Naive B cell (primary cell): ENCODE measurements at regions not wholly inside any gene's neighbourhood (a gene's known extent, or its start where the extent isn't known, plus 50 kb on each side); places are given as distances from the start of the nearest gene placed in this dataset.
"Not testable (repeated sequence)": the region's sequence is repeated elsewhere in the genome, so short reads cannot be mapped to it uniquely, and the experiment has no call there.

Source experiments
- ATAC-seq, 2 donors: fragments of 150-1000 bp; cut with Tn5 transposase; 2 replicates each; pipeline ENCODE4 v1.10.0; 2021; ENCODE audit warnings: low read depth in 2 of 2, mild to moderate bottlenecking in 2 of 2, moderate library complexity in 2 of 2
- DNase-seq: peaks from one replicate; pipeline ENCODE4 v3.0.0; 2022
- H3K27ac Mint-ChIP-seq, 6 donors: one replicate each; pipeline ENCODE4 v1.8.0; 2020 to 2022; ENCODE audit warnings: mild to moderate bottlenecking in 6 of 6, mixed read lengths in 6 of 6, moderate library complexity in 5 of 6, inconsistent platforms in 2 of 6
- H3K27me3 Mint-ChIP-seq, 3 donors: one replicate each; pipeline ENCODE4 v1.8.0; 2021 to 2022; ENCODE audit warnings: mixed read lengths in 3 of 3, mild to moderate bottlenecking in 1 of 3
- H3K36me3 Mint-ChIP-seq, 2 donors: one replicate each; pipeline ENCODE4 v1.8.0; 2020 to 2022; ENCODE audit warnings: mixed read lengths in 2 of 2, inconsistent platforms in 1 of 2, mild to moderate bottlenecking in 1 of 2
- H3K4me1 Mint-ChIP-seq, 3 donors: one replicate each; pipeline ENCODE4 v1.8.0; 2020 to 2022; ENCODE audit warnings: mixed read lengths in 3 of 3, inconsistent platforms in 1 of 3, mild to moderate bottlenecking in 1 of 3, moderate library complexity in 1 of 3
- H3K4me3 Mint-ChIP-seq, 8 donors: one replicate each; pipeline ENCODE4 v1.8.0; 2020 to 2022; ENCODE audit warnings: mild to moderate bottlenecking in 8 of 8, mixed read lengths in 8 of 8, moderate library complexity in 8 of 8, inconsistent platforms in 2 of 8
- H3K9me3 Mint-ChIP-seq, 7 donors: one replicate each; pipeline ENCODE4 v1.8.0; 2020 to 2022; ENCODE audit warnings: mixed read lengths in 7 of 7, mild to moderate bottlenecking in 5 of 7, inconsistent platforms in 2 of 7, moderate library complexity in 1 of 7

DNA sequence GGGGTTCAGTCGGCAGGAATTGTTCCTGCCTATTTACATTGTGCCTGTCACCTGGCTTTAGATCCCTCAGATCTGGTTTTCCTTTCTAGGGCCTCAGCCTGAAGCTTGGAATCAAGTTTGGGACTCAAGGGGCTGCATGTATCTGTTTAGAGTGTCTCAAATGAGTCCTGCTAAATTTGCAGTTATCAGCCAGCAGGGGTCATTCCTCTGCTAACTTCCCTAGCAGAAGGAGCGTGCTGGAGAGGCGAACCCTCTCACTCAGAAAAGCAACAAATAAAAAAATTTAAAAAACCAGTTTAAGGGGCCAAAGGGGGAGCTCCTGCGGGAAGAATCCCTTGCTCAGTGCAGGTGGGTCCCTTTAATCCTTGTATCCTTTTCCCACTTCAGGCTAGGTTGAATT, 1220.2 kb downstream of the JRKL start:
- Mint-ChIP-seq H3K36me3 (no peaks in the 10 kb centered on the region), H3K4me1 (no peaks in the 10 kb centered on the region), H3K27me3 (no peaks in the 10 kb centered on the region), H3K9me3 (peaks cover 0 to 13% (median 5%) of the 10 kb centered on the region in 7 donors), H3K4me3 (no peak overlapping the region), H3K27ac (no peak overlapping the region)
- no peak for ATAC-seq
- DNase-seq = no peak

DNA sequence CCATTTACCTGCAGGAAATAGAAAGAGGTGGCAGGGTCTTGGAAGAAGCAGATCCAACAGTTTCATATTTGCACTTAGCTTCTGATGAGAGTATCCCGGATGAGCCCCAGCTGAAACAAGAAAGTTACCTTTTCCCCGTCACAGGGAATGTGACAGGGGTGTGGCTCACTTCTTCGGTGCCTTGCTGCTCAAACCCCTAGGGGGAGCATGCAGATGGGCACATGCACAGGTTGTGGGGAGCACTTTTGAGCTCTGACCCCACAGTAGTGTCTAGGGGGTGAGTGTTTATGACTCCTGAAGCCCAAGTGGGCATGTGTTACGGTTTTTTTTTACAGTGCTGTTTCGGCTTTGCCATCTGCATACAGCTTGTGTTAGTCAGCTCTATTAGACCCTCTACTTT, 1221.0 kb downstream of the JRKL start:
- DNase-seq = no peak
- Mint-ChIP-seq H3K36me3 (no peaks in the 10 kb centered on the region), H3K27me3 (no peaks in the 10 kb centered on the region), H3K4me1 (no peaks in the 10 kb centered on the region), H3K27ac (no peak overlapping the region), H3K4me3 (no peak overlapping the region), H3K9me3 (peaks cover 0 to 16% (median 5%) of the 10 kb centered on the region in 7 donors)
- ATAC-seq = no peak

DNA sequence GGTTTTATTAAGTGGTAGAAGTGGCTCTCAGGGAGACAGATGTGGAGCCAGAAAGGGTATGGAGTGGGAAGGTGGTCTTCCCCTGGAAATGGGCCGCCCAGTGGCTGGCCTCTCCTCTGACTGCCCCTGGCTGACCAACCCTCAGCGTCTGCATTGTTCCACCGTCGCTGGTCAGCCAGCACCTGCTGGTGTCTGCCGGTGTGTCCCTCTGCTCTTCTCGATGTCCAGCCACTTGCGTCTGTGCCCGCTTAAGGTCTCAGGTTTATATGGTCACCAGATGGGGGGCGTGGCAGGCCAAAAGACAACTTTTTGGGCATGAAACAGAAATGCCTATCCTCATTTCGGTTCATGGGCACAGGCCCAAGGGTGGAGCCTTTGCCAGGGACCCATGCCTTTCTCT, 1221.5 kb downstream of the JRKL start:
- DNase-seq (no peak), ATAC-seq (no peak)
- Mint-ChIP-seq H3K27ac (no peak overlapping the region), H3K9me3 (peaks cover 0 to 16% (median 5%) of the 10 kb centered on the region in 7 donors), H3K4me3 (no peak overlapping the region), H3K27me3 (no peaks in the 10 kb centered on the region), H3K36me3 (no peaks in the 10 kb centered on the region), H3K4me1 (no peaks in the 10 kb centered on the region)

DNA sequence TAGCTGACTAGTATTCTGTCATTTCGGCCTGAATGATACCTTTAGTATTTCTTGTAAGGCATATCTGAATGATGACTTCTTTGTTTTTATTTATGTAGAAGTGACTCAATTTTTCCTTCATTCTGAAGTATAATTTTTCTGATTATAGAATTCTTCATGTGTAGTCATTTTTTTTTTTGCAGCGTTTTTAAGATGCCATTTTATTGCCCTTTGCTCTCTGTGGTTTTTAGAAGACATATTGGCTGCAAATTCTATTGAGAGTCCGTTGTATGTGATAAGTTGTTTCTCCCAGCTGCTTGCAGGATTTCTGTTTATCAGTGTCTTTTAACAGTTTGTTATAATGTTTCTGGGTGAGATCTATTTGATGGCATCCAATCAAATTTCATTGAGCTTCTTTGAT, 1224.8 kb downstream of the JRKL start:
- Mint-ChIP-seq H3K4me3 (no peak overlapping the region), H3K27me3 (no peaks in the 10 kb centered on the region), H3K9me3 (peaks cover 5 to 28% (median 7%) of the 10 kb centered on the region in 7 donors), H3K36me3 (no peaks in the 10 kb centered on the region), H3K4me1 (no peaks in the 10 kb centered on the region), H3K27ac (no peak overlapping the region)
- ATAC-seq = no peak
- no peak for DNase-seq

DNA sequence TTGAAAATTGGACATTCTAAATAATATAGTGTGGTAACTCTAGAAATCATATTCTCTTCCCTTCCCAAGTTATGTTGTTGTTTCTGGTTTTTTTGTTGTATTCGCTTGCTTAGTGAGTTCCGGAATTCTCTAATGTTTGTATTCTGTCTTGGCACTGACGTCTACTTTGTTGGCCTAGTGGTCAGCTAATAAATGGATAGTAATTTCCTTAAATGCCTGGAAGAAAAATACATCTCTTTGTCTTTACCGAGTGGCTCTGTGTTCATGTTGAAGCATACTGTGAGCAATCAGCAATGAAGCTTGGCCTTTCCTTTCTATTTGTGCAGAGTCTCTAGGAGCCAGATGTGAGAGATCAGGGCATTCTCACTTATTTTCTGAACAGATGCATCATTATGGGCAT, 1225.7 kb downstream of the JRKL start:
- H3K4me1 Mint-ChIP-seq = no peaks in the 10 kb centered on the region
- ATAC-seq (no peak), DNase-seq (no peak)
- no peak overlapping the region for H3K27ac Mint-ChIP-seq
- H3K27me3 Mint-ChIP-seq = no peaks in the 10 kb centered on the region
- peaks cover 3 to 23% (median 5%) of the 10 kb centered on the region in 7 donors for H3K9me3 Mint-ChIP-seq
- no peaks in the 10 kb centered on the region for H3K36me3 Mint-ChIP-seq
- H3K4me3 Mint-ChIP-seq = no peak overlapping the region

DNA sequence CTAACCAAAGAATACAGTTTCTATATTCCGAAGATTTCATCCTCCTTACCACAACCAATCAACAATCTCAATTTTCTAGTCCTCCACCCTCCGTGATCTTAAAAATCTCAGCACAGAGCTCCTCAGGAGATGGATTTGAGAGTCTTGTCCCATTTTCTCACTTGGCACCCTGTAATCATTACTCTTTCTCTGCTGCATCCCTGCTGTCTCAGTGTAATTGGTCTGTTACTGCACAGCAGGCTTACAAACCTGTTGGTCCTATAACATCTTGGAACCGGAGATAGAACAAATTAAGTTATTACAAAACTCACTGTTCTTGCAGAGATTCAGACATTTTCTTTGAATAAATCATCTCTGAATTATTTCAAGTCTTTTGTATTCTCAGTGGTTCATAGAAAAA, 1227.2 kb downstream of the JRKL start:
- Mint-ChIP-seq H3K27ac (no peak overlapping the region), H3K4me3 (no peak overlapping the region)

DNA sequence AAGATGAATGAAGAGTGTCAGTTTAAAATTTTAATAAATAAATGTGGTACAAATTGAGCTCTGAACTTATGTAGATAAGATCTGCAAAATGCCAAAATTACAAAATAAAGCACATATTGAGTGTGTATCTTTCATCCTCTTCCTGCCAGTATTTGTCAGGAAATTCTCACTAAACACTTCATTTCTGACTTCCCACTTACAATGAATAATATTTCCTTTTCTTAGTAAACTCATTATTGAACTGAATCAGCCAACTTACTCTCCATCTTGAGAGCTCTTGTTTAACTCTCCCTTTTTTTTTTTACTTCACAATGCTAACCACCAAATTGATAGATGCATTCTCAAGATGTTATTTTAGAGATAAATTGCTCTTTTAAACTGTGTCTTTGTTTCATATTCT, 1230.2 kb downstream of the JRKL start:
- no peaks in the 10 kb centered on the region for H3K4me1 Mint-ChIP-seq
- H3K27ac Mint-ChIP-seq = no peak overlapping the region
- no peak overlapping the region for H3K4me3 Mint-ChIP-seq
- DNase-seq (no peak), ATAC-seq (no peak)
- no peaks in the 10 kb centered on the region for H3K27me3 Mint-ChIP-seq
- H3K36me3 Mint-ChIP-seq = no peaks in the 10 kb centered on the region
- peaks cover 2 to 18% (median 5%) of the 10 kb centered on the region in 7 donors for H3K9me3 Mint-ChIP-seq

More for the DNA sequence above, 1227.2 kb downstream of the JRKL start:
- no peaks in the 10 kb centered on the region for H3K4me1 Mint-ChIP-seq
- no peaks in the 10 kb centered on the region for H3K27me3 Mint-ChIP-seq
- H3K9me3 Mint-ChIP-seq = peaks cover 2 to 23% (median 5%) of the 10 kb centered on the region in 7 donors
- DNase-seq (no peak), ATAC-seq (no peak)
- H3K36me3 Mint-ChIP-seq = no peaks in the 10 kb centered on the region

DNA sequence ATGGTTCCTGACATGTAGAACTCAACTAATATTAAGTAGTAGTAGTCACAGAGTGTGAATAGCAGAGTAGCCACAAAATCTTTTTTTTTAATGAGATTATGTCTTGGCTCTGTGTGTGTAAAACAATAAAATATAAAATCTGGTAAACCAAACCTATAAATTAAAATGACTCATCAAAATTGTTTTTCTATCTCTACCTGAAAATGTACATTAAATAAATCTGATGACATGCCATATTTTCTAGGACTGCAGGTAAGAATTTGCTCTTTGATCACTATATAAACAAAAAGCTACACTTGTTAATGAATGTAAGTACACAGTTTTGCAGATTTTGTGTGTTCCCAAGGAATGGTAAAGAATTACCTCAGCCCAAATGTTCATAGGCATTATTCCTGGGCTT, 1231.5 kb downstream of the JRKL start:
- no peaks in the 10 kb centered on the region for H3K27me3 Mint-ChIP-seq
- no peaks in the 10 kb centered on the region for H3K4me1 Mint-ChIP-seq
- peaks cover 2 to 16% (median 5%) of the 10 kb centered on the region in 7 donors for H3K9me3 Mint-ChIP-seq
- no peak overlapping the region for H3K4me3 Mint-ChIP-seq
- ATAC-seq (no peak), DNase-seq (no peak)
- no peak overlapping the region for H3K27ac Mint-ChIP-seq
- no peaks in the 10 kb centered on the region for H3K36me3 Mint-ChIP-seq

DNA sequence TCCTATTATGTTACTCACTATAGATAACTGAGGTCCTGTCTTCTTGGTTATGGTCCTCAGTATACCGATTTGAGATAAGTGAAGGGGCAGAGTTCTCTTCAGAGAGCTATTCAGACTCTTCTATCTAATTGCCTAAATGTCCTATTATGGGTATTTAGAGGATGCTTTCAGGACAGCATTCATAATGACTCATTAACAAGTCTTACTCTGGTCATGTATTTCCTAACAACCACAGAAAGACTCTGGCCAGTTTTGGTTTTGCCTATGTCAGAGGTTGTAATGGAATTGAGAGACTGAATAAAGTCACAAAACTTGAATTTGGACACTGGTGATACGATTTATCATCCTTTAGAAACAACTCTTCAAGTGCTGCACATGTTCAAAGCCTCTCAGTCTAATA, 1233.0 kb downstream of the JRKL start:
- H3K9me3 Mint-ChIP-seq = peaks cover 0 to 9% (median 0%) of the 10 kb centered on the region in 7 donors
- no peaks in the 10 kb centered on the region for H3K27me3 Mint-ChIP-seq
- DNase-seq = no peak
- H3K27ac Mint-ChIP-seq = no peak overlapping the region
- H3K36me3 Mint-ChIP-seq = no peaks in the 10 kb centered on the region
- no peaks in the 10 kb centered on the region for H3K4me1 Mint-ChIP-seq
- H3K4me3 Mint-ChIP-seq = no peak overlapping the region
- ATAC-seq = no peak

DNA sequence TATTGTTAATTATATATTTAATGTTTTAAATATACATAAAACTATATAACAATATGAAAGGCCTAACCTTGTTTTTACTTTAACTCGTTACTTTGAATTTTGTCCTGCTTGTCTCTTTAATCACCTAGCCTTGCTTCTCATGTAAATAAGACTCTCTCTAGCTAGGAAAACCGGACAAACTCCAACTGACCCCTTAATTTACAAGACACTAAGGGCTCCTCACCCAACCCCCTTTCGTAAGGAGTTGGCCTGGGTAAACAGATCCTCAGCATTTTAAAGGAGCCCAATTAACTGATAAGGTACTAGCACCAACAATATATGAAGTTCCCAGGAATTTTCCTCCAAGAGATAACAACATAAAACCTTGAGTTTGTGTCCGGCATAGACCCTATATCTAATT, 1246.9 kb downstream of the JRKL start:
- H3K36me3 Mint-ChIP-seq, H3K27ac Mint-ChIP-seq, H3K4me3 Mint-ChIP-seq, H3K4me1 Mint-ChIP-seq, DNase-seq, H3K27me3 Mint-ChIP-seq, ATAC-seq: not testable (repeated sequence)
- H3K9me3 Mint-ChIP-seq = peaks cover 0 to 17% (median 8%) of the 10 kb centered on the region in 7 donors

DNA sequence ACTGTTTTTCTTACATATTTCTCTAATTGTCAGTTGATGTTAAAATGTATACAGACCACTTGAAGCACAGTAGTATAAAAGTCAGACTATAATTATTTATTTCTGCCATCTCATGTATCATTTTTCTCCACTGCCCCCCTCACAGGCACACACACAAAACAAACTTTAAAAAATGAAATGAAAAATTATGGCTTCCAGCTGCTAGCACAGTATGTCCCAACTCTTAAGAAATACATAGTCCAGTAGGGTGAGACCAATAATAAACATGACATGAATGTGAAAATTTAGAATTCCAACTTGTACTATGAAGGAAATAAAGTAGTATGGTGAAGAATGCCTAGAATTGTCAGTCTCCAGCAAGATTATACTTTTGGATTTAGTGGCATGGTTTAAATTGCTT, 1247.9 kb downstream of the JRKL start:
- Mint-ChIP-seq H3K4me1 (no peaks in the 10 kb centered on the region), H3K27ac (no peak overlapping the region), H3K27me3 (no peaks in the 10 kb centered on the region), H3K4me3 (no peak overlapping the region), H3K9me3 (peaks cover 0 to 20% (median 6%) of the 10 kb centered on the region in 7 donors), H3K36me3 (no peaks in the 10 kb centered on the region)
- ATAC-seq (no peak), DNase-seq (no peak)

DNA sequence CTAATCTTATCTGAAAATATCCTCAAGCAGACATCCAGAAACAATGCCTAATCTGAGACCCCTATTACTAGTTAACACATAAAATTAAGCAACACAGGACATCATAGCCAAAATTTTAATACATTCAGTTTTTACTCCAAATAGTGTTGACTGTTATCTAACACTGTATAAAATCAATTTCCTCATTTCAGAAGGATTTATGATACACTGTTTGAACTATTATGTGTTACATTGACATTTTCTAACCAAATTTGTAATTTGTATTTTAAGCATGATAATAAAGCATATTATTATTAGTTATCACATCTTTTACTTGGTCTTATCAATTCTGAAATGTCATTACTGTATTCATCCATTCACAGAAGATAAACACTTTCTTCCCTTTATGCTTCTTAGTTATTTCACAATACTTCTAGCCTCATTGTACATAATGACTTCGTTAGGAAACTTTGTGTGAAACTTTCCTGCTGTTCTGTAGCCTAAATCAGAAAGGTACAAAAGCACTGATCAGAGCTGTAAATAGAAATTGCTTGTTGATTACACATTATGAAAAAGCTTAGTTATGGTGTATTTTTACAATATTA, 1248.9 kb downstream of the JRKL start:
- no peaks in the 10 kb centered on the region for H3K4me1 Mint-ChIP-seq
- ATAC-seq (no peak), DNase-seq (no peak)
- H3K9me3 Mint-ChIP-seq = peaks cover 0 to 20% (median 6%) of the 10 kb centered on the region in 7 donors
- H3K27me3 Mint-ChIP-seq = no peaks in the 10 kb centered on the region
- H3K36me3 Mint-ChIP-seq = no peaks in the 10 kb centered on the region
- no peak overlapping the region for H3K4me3 Mint-ChIP-seq
- no peak overlapping the region for H3K27ac Mint-ChIP-seq

DNA sequence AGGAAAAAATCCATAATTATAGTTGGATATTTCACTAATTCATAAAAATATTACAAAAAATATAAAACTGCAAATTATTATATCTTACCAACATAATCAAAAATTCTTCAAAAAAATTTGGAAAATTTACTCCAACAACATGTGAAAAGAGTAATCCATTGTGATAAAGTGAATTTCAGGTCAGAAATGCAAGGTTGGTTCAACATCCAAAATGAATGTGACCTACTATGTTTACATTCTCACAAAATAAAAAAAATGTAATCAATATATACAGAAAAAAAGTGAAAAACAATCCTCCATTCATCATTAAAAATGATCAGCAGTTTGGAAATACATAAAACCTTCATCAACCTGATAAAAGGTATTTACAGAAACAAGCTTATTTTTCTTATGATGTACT, 1252.2 kb downstream of the JRKL start:
- no peaks in the 10 kb centered on the region for H3K4me1 Mint-ChIP-seq
- H3K9me3 Mint-ChIP-seq = peaks cover 3 to 9% (median 4%) of the 10 kb centered on the region in 7 donors
- H3K4me3 Mint-ChIP-seq = no peak overlapping the region
- ATAC-seq (no peak), DNase-seq (no peak)
- H3K27ac Mint-ChIP-seq = no peak overlapping the region
- H3K27me3 Mint-ChIP-seq = no peaks in the 10 kb centered on the region
- H3K36me3 Mint-ChIP-seq = no peaks in the 10 kb centered on the region

DNA sequence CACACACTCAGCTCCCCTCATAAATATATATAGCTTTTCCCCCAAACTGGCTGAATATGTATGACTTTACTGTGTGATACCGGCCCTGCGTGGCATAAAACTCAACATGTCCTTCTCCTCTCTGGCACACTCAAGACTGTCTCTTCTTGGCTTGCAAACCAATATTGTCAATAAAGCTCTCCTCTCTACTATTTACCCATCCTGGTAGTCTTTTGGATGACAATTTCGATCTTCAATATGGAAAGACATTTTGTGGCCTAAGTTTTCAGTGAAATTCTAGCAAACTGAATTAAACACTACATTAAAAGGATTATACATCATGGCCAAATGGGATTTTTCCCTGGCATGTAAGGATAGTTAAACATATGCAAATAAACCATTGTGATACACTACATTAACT, 1255.9 kb downstream of the JRKL start:
- Mint-ChIP-seq H3K27ac (no peak overlapping the region), H3K27me3 (no peaks in the 10 kb centered on the region), H3K4me1 (no peaks in the 10 kb centered on the region), H3K9me3 (peaks cover 2 to 20% (median 5%) of the 10 kb centered on the region in 7 donors), H3K36me3 (no peaks in the 10 kb centered on the region), H3K4me3 (no peak overlapping the region)
- ATAC-seq (no peak), DNase-seq (no peak)

DNA sequence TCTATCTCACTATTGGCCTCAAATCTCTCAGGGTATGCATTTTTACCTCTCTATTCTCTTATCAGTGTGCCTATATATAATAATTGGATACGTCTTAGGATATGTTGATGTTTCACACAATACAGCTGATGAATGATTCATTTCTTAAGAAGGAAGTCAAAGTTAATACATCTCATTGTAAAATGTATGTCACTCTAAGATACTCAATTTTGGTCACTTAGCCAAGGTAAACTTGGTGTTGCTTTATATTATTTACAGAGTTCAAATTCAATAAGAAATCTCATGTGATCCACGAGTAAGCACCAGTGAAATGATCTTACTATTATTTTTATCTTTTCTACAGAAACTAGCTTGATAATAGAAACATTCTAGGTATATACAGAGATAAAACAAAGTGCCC, 1266.5 kb downstream of the JRKL start:
- DNase-seq (no peak), ATAC-seq (no peak)
- Mint-ChIP-seq H3K27me3 (no peaks in the 10 kb centered on the region), H3K4me1 (no peaks in the 10 kb centered on the region), H3K4me3 (no peak overlapping the region), H3K9me3 (peaks cover 0 to 2% (median 0%) of the 10 kb centered on the region in 7 donors), H3K36me3 (no peaks in the 10 kb centered on the region), H3K27ac (no peak overlapping the region)
